Memory B cell (primary cell): ENCODE measurements at regions not wholly inside any gene's neighbourhood (a gene's known extent, or its start where the extent isn't known, plus 50 kb on each side); places are given as distances from the start of the nearest gene placed in this dataset.
"Not testable (repeated sequence)": the region's sequence is repeated elsewhere in the genome, so short reads cannot be mapped to it uniquely, and the experiment has no call there.

ENCODE experiments used
- ATAC-seq: fragments of 150-1000 bp; cut with Tn5 transposase; 2 replicates; pipeline ENCODE4 v1.10.0; 2021; ENCODE audit warnings: low read depth, mild to moderate bottlenecking, moderate library complexity
- DNase-seq, 2 donors: peaks; one replicate each; pipeline ENCODE4 v3.0.0; 2022; ENCODE audit warnings: low spot score in 2 of 2
- H3K27ac Mint-ChIP-seq: one replicate; pipeline ENCODE4 v1.8.0; 2022; ENCODE audit warnings: mild to moderate bottlenecking, moderate library complexity, mixed read lengths
- H3K27me3 Mint-ChIP-seq: one replicate; pipeline ENCODE4 v1.8.0; 2022; ENCODE audit warnings: mixed read lengths
- H3K36me3 Mint-ChIP-seq: one replicate; pipeline ENCODE4 v1.8.0; 2022; ENCODE audit warnings: mild to moderate bottlenecking, mixed read lengths
- H3K4me1 Mint-ChIP-seq: one replicate; pipeline ENCODE4 v1.8.0; 2022; ENCODE audit warnings: mixed read lengths
- H3K4me3 Mint-ChIP-seq: one replicate; pipeline ENCODE4 v1.8.0; 2022; ENCODE audit warnings: mild to moderate bottlenecking, moderate library complexity, mixed read lengths
- H3K9me3 Mint-ChIP-seq: one replicate; pipeline ENCODE4 v1.8.0; 2022; ENCODE audit warnings: mixed read lengths

GRCh38 chr14:82647088-82647810 lies 1113.6 kb upstream of the SEL1L start:
- Mint-ChIP-seq H3K27ac (no peak overlapping the region), H3K4me1 (no peaks in the 10 kb centered on the region), H3K4me3 (no peak overlapping the region), H3K9me3 (peaks cover 3% of the 10 kb centered on the region), H3K36me3 (no peaks in the 10 kb centered on the region), H3K27me3 (no peaks in the 10 kb centered on the region)
- DNase-seq (no peak), ATAC-seq (no peak)

- no peak overlapping the region for H3K27ac Mint-ChIP-seq
- no peak for DNase-seq
- ATAC-seq = no peak
- H3K9me3 Mint-ChIP-seq = no peaks in the 10 kb centered on the region
- H3K36me3 Mint-ChIP-seq = no peaks in the 10 kb centered on the region
- no peaks in the 10 kb centered on the region for H3K4me1 Mint-ChIP-seq
- no peak overlapping the region for H3K4me3 Mint-ChIP-seq
- no peaks in the 10 kb centered on the region for H3K27me3 Mint-ChIP-seq
Observed at GRCh38 chr14:82655770-82656169, 1122.1 kb upstream of the SEL1L start.

GRCh38 chr14:82657186-82657675 lies 1123.6 kb upstream of the SEL1L start:
- no peaks in the 10 kb centered on the region for H3K4me1 Mint-ChIP-seq
- no peak overlapping the region for H3K4me3 Mint-ChIP-seq
- H3K27me3 Mint-ChIP-seq = no peaks in the 10 kb centered on the region
- ATAC-seq = no peak
- no peak overlapping the region for H3K27ac Mint-ChIP-seq
- no peak for DNase-seq
- H3K36me3 Mint-ChIP-seq = no peaks in the 10 kb centered on the region
- no peaks in the 10 kb centered on the region for H3K9me3 Mint-ChIP-seq

- Mint-ChIP-seq H3K4me3 (no peak overlapping the region), H3K27ac (no peak overlapping the region), H3K36me3 (no peaks in the 10 kb centered on the region), H3K4me1 (no peaks in the 10 kb centered on the region), H3K9me3 (no peaks in the 10 kb centered on the region), H3K27me3 (no peaks in the 10 kb centered on the region)
- ATAC-seq = no peak
- DNase-seq = no peak
Observed at GRCh38 chr14:82661258-82661657, 1127.6 kb upstream of the SEL1L start.

GRCh38 chr14:82667006-82667405 lies 1133.4 kb upstream of the SEL1L start:
- Mint-ChIP-seq H3K9me3 (no peaks in the 10 kb centered on the region), H3K4me3 (no peak overlapping the region), H3K27ac (no peak overlapping the region), H3K36me3 (no peaks in the 10 kb centered on the region), H3K4me1 (no peaks in the 10 kb centered on the region), H3K27me3 (no peaks in the 10 kb centered on the region)
- ATAC-seq = no peak
- DNase-seq = no peak

- H3K9me3 Mint-ChIP-seq = no peaks in the 10 kb centered on the region
- H3K27ac Mint-ChIP-seq = no peak overlapping the region
- no peak overlapping the region for H3K4me3 Mint-ChIP-seq
- no peak for DNase-seq
- ATAC-seq = no peak
- H3K27me3 Mint-ChIP-seq = no peaks in the 10 kb centered on the region
- H3K36me3 Mint-ChIP-seq = no peaks in the 10 kb centered on the region
- no peaks in the 10 kb centered on the region for H3K4me1 Mint-ChIP-seq
Observed at GRCh38 chr14:82667501-82667900, 1133.8 kb upstream of the SEL1L start.

GRCh38 chr14:82676403-82676802 lies 1142.8 kb upstream of the SEL1L start:
- no peaks in the 10 kb centered on the region for H3K36me3 Mint-ChIP-seq
- H3K27ac Mint-ChIP-seq = no peak overlapping the region
- H3K4me3 Mint-ChIP-seq = no peak overlapping the region
- no peaks in the 10 kb centered on the region for H3K4me1 Mint-ChIP-seq
- DNase-seq = no peak
- no peak for ATAC-seq
- no peaks in the 10 kb centered on the region for H3K27me3 Mint-ChIP-seq
- H3K9me3 Mint-ChIP-seq = peaks cover 3% of the 10 kb centered on the region

GRCh38 chr14:82689948-82690347 lies 1156.3 kb upstream of the SEL1L start:
- no peak overlapping the region for H3K4me3 Mint-ChIP-seq
- DNase-seq = no peak
- no peaks in the 10 kb centered on the region for H3K36me3 Mint-ChIP-seq
- no peak overlapping the region for H3K27ac Mint-ChIP-seq
- peaks cover 3% of the 10 kb centered on the region for H3K9me3 Mint-ChIP-seq
- no peaks in the 10 kb centered on the region for H3K4me1 Mint-ChIP-seq
- no peak for ATAC-seq
- H3K27me3 Mint-ChIP-seq = no peaks in the 10 kb centered on the region

- not testable (repeated sequence) for ATAC-seq, H3K27ac Mint-ChIP-seq, H3K36me3 Mint-ChIP-seq, DNase-seq, H3K27me3 Mint-ChIP-seq, H3K4me3 Mint-ChIP-seq, H3K4me1 Mint-ChIP-seq, H3K9me3 Mint-ChIP-seq
Observed at GRCh38 chr14:82691191-82691590, 1157.5 kb upstream of the SEL1L start.

GRCh38 chr14:82694820-82695219 lies 1161.2 kb upstream of the SEL1L start:
- no peaks in the 10 kb centered on the region for H3K36me3 Mint-ChIP-seq

GRCh38 chr14:82704218-82704617 lies 1170.6 kb upstream of the SEL1L start:
- Mint-ChIP-seq H3K4me3 (no peak overlapping the region), H3K27me3 (no peaks in the 10 kb centered on the region), H3K27ac (no peak overlapping the region), H3K36me3 (no peaks in the 10 kb centered on the region), H3K9me3 (peaks cover 11% of the 10 kb centered on the region), H3K4me1 (no peaks in the 10 kb centered on the region)
- DNase-seq = no peak
- no peak for ATAC-seq

More at GRCh38 chr14:82694820-82695219, 1161.2 kb upstream of the SEL1L start:
- Mint-ChIP-seq H3K9me3 (peaks cover 4% of the 10 kb centered on the region), H3K27me3 (no peaks in the 10 kb centered on the region), H3K4me3 (no peak overlapping the region), H3K4me1 (no peaks in the 10 kb centered on the region), H3K27ac (no peak overlapping the region)
- ATAC-seq = no peak
- DNase-seq = no peak

GRCh38 chr14:82710267-82710841 lies 1176.7 kb upstream of the SEL1L start:
- DNase-seq (no peak), ATAC-seq (no peak)
- H3K27ac Mint-ChIP-seq = no peak overlapping the region
- H3K9me3 Mint-ChIP-seq = no peaks in the 10 kb centered on the region
- H3K36me3 Mint-ChIP-seq = no peaks in the 10 kb centered on the region
- H3K27me3 Mint-ChIP-seq = no peaks in the 10 kb centered on the region
- H3K4me1 Mint-ChIP-seq = no peaks in the 10 kb centered on the region
- no peak overlapping the region for H3K4me3 Mint-ChIP-seq

GRCh38 chr14:82719617-82720016 lies 1186.0 kb upstream of the SEL1L start:
- ATAC-seq (no peak), DNase-seq (no peak)
- Mint-ChIP-seq H3K36me3 (no peaks in the 10 kb centered on the region), H3K4me1 (no peaks in the 10 kb centered on the region), H3K27ac (no peak overlapping the region), H3K27me3 (no peaks in the 10 kb centered on the region), H3K9me3 (peaks cover 10% of the 10 kb centered on the region), H3K4me3 (no peak overlapping the region)

- Mint-ChIP-seq H3K4me1 (peaks cover 4% of the 10 kb centered on the region), H3K4me3 (no peak overlapping the region), H3K36me3 (no peaks in the 10 kb centered on the region), H3K9me3 (peaks cover 14% of the 10 kb centered on the region), H3K27me3 (no peaks in the 10 kb centered on the region), H3K27ac (no peak overlapping the region)
- ATAC-seq (no peak), DNase-seq (no peak)
Observed at GRCh38 chr14:82720431-82720830, 1186.8 kb upstream of the SEL1L start.

- Mint-ChIP-seq H3K27me3 (no peaks in the 10 kb centered on the region), H3K4me3 (no peak overlapping the region), H3K4me1 (peaks cover 4% of the 10 kb centered on the region), H3K9me3 (peaks cover 13% of the 10 kb centered on the region), H3K27ac (no peak overlapping the region), H3K36me3 (no peaks in the 10 kb centered on the region)
- ATAC-seq = no peak
- DNase-seq = no peak
Observed at GRCh38 chr14:82720946-82721345, 1187.3 kb upstream of the SEL1L start.
